ENCODE measurements at regions not wholly inside any gene's neighbourhood (a gene's known extent, or its start where the extent isn't known, plus 50 kb on each side); places are given as distances from the start of the nearest gene placed in this dataset.
"Not testable (repeated sequence)": the region's sequence is repeated elsewhere in the genome, so short reads cannot be mapped to it uniquely, and the experiment has no call there.

- Histone ChIP-seq H3K36me3 (no peaks in the 10 kb centered on the region), H3K4me3 (no peak overlapping the region), H3K27me3 (no peaks in the 10 kb centered on the region), H3K9me3 (no peaks in the 10 kb centered on the region)
- DNase-seq, result no peak
These were observed 513.0 kb downstream of the SOX6 start for GRCh38 chr11:15843309-15843872.

DNA sequence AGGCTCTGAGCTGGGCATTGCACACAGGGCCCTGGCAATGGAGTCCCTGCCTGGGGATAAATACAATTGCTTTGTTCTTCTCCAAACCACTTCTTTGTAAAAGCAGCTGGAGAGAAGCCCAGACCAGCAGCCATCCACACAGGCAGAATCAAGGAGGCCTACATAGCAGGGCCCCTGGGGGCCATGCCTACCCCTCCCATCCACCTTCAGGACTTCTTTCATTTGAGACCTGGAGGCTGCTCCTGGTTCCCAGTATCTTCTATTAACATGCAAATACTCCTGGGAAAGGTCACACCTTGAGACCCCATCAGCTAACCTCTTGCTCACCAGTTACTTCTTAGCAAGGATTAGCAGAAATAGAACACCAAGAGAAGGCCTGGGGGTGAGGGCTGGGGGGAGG is 511.1 kb downstream of the SOX6 start:
- Histone ChIP-seq H3K36me3 (no peaks in the 10 kb centered on the region), H3K27me3 (no peaks in the 10 kb centered on the region), H3K9me3 (no peaks in the 10 kb centered on the region), H3K4me3 (no peak overlapping the region)
- DNase-seq, result no peak

- no peaks in the 10 kb centered on the region for H3K9me3 ChIP-seq
- DNase-seq, result no peak
- H3K27me3 ChIP-seq, result no peaks in the 10 kb centered on the region
These were observed 507.6 kb downstream of the SOX6 start for GRCh38 chr11:15848631-15849168.

DNA sequence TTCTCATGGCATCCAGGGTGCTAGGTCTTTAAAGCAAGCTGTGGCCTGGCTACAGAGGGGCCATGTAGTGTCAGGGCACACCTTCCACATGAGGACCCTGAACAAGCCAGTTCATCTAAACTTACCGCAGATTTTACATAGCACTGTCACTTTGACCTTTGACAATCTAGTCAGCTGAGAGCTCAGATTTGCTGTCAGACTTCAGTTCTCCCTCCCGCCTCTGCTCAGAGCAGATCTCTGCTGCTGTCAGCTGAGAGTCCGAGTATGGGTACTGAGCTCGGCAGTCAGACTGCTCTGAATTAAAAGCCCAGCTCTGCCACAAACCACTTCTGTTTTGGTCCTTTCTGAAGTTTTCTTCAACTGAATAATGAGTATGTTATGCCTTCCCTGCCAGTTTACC is 507.1 kb downstream of the SOX6 start:
- Histone ChIP-seq H3K27me3 (no peaks in the 10 kb centered on the region), H3K36me3 (no peaks in the 10 kb centered on the region), H3K4me3 (no peak overlapping the region), H3K9me3 (no peaks in the 10 kb centered on the region)
- DNase-seq, result no peak

More at GRCh38 chr11:15848631-15849168, 507.6 kb downstream of the SOX6 start:
- Histone ChIP-seq H3K4me3 (no peak overlapping the region), H3K36me3 (no peaks in the 10 kb centered on the region)

DNA sequence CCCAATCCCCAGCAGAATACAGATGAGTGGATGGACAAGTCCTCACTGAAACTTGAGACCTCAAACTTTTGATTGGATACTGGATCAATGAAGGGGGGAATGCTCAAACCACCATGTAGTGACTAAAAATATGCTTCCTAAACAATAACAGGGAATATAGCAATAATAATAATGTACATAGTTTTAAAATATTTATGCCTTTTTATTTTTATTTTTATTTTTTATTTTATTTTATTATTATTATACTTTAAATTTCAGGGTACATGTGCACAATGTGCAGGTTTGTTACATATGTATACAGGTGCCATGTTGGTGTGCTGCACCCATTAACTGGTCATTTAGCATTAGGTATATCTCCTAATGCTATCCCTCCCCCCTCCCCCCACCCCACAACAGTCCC is 506.0 kb downstream of the SOX6 start:
- not testable (repeated sequence) for H3K9me3 ChIP-seq, H3K27me3 ChIP-seq, H3K4me3 ChIP-seq, H3K36me3 ChIP-seq, DNase-seq

GRCh38 chr11:15851051-15851498 is 505.3 kb downstream of the SOX6 start:
- H3K4me3 ChIP-seq, result no peak overlapping the region
- no peaks in the 10 kb centered on the region for H3K9me3 ChIP-seq
- DNase-seq, result no peak

DNA sequence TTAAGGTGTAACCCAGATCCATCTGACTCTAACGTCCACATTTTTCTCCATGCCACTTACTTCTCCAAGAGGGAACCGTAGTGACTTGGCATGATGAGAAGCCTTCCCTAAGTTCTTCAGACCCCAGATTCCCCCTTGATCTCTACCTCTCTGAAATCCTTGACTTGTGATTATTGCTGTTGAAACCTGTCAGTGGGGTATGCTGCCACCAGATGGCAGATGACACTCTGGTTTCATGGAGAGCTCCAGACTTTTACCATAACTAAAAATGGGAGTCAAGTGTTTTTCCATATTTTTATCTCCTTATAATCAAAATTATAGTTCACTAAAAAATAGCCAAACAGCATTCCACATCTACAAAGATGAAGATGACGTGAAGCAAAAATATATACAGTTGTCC is 504.2 kb downstream of the SOX6 start:
- no peaks in the 10 kb centered on the region for H3K27me3 ChIP-seq
- H3K9me3 ChIP-seq, result no peaks in the 10 kb centered on the region
- H3K36me3 ChIP-seq, result no peaks in the 10 kb centered on the region
- DNase-seq, result no peak
- no peak overlapping the region for H3K4me3 ChIP-seq

More at GRCh38 chr11:15851051-15851498, 505.3 kb downstream of the SOX6 start:
- Histone ChIP-seq H3K27me3 (no peaks in the 10 kb centered on the region), H3K36me3 (no peaks in the 10 kb centered on the region)

DNA sequence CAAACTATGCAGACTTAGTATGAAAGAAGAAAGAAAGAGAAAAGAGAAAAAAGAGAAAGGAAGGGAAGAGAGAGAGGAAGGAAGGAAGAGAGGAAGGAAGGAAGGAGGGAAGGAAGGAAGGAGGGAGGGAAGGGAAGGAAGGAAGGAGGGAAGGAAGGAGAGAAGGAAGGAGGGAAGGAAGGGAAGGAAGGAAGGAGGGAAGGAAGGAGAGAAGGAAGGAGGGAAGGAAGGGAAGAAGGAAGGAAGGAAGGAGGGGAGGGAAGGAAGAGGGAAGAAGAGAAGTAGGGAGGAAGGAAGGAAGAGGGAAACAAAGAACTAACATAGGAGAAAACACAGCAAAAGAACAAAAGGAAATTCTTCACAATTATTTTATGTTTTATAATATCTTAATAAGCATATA is 502.1 kb downstream of the SOX6 start:
- no peaks in the 10 kb centered on the region for H3K27me3 ChIP-seq
- no peak overlapping the region for H3K4me3 ChIP-seq
- DNase-seq, result no peak
- no peaks in the 10 kb centered on the region for H3K36me3 ChIP-seq
- H3K9me3 ChIP-seq, result no peaks in the 10 kb centered on the region

DNA sequence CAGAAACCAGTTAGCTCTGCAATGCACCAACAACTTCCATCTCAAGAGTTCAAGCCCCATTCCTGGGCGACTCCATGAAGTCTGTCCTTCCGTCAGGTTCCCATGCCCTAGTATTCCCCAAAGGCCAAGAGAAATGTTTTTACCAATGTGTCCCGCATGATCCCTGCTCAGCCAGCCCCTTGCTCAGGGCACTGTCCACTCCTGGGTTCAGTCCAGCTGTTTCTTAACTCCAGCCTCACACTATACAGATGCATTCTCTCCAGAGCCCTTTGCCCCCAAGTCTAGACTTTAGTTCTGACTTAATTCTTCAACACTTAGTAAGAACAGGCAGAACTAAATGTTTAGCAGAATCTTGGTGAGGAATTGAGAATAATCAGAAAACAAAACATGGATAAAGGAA is 497.5 kb downstream of the SOX6 start:
- Histone ChIP-seq H3K36me3 (no peaks in the 10 kb centered on the region), H3K4me3 (no peak overlapping the region), H3K9me3 (no peaks in the 10 kb centered on the region), H3K27me3 (no peaks in the 10 kb centered on the region)
- no peak for DNase-seq

DNA sequence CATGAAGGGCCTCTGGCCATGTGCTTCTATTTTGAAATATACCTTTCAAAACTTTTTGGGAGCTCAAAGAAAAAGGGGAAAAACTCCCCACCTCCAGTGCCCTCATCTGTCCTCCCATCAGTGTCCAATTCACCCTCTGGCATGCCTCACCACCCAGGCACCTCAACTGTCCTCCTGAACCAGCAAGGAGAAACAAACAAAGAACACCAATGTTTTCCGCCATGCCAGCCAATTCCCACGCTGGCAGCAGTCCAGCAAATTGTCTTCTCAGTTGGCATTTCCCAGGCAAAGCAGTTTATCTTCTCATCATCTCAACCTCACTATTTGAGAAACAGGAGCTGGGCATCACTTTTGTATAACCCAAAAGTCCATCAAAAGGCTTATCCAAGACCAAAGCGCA is 496.9 kb downstream of the SOX6 start:
- DNase-seq, result no peak
- H3K9me3 ChIP-seq, result no peaks in the 10 kb centered on the region
- no peak overlapping the region for H3K4me3 ChIP-seq
- H3K27me3 ChIP-seq, result no peaks in the 10 kb centered on the region
- H3K36me3 ChIP-seq, result no peaks in the 10 kb centered on the region

DNA sequence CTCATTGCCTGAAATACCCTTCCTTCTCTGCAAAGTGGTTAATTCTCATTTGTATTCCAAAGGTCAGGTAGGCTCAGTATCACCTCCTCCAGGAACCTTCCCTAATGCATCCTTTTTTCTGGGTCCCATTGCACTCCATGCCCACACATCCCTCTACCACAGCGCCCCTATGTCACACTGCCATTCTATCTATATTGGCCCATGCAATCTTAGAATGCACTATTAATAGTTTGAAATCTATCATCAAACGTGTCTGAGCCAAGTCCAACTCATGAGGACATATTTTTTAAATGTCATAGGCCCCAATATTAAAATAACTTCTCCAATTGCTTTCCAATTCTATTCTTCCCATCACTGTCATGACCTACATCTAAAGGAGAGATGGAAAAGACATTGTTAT is 495.1 kb downstream of the SOX6 start:
- H3K36me3 ChIP-seq, result no peaks in the 10 kb centered on the region
- no peaks in the 10 kb centered on the region for H3K27me3 ChIP-seq
- no peak for DNase-seq
- no peaks in the 10 kb centered on the region for H3K9me3 ChIP-seq
- no peak overlapping the region for H3K4me3 ChIP-seq

- Histone ChIP-seq H3K4me3 (no peak overlapping the region), H3K27me3 (no peaks in the 10 kb centered on the region), H3K36me3 (no peaks in the 10 kb centered on the region), H3K9me3 (no peaks in the 10 kb centered on the region)
- DNase-seq, result no peak
These were observed 492.9 kb downstream of the SOX6 start for GRCh38 chr11:15863411-15863810.

- H3K27me3 ChIP-seq, result no peaks in the 10 kb centered on the region
- DNase-seq, result no peak
- H3K36me3 ChIP-seq, result no peaks in the 10 kb centered on the region
- no peaks in the 10 kb centered on the region for H3K9me3 ChIP-seq
- H3K4me3 ChIP-seq, result no peak overlapping the region
These were observed 492.1 kb downstream of the SOX6 start for GRCh38 chr11:15864026-15864805.

- DNase-seq, result no peak
- Histone ChIP-seq H3K9me3 (no peaks in the 10 kb centered on the region), H3K36me3 (no peaks in the 10 kb centered on the region), H3K27me3 (no peaks in the 10 kb centered on the region), H3K4me3 (no peak overlapping the region)
These were observed 490.9 kb downstream of the SOX6 start for GRCh38 chr11:15865212-15865987.

GRCh38 chr11:15867871-15868270 is 488.5 kb downstream of the SOX6 start:
- Histone ChIP-seq H3K36me3 (no peaks in the 10 kb centered on the region), H3K9me3 (no peaks in the 10 kb centered on the region), H3K27me3 (no peaks in the 10 kb centered on the region), H3K4me3 (no peak overlapping the region)
- no peak for DNase-seq

DNA sequence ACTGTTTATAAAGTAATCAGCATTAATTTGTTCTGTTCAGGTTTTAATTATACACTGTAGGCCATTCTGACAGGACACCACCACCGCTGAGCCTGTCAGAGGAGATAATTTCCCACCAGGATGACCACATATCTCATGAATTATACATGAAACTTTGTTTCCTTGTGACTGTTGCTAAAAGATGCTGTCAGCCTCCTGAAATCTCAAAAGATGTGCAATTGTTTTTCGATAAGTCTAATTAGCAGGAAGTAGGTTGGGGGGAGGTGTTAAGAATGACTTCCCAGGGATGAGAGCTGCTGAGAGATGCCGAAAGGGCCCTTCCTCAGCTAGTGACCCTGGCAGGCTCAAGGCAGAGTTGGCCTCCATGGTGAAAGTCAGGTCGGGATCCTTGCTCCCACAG is 485.4 kb downstream of the SOX6 start:
- no peak for DNase-seq
- Histone ChIP-seq H3K27me3 (no peaks in the 10 kb centered on the region), H3K36me3 (no peaks in the 10 kb centered on the region), H3K9me3 (no peaks in the 10 kb centered on the region), H3K4me3 (no peak overlapping the region)

DNA sequence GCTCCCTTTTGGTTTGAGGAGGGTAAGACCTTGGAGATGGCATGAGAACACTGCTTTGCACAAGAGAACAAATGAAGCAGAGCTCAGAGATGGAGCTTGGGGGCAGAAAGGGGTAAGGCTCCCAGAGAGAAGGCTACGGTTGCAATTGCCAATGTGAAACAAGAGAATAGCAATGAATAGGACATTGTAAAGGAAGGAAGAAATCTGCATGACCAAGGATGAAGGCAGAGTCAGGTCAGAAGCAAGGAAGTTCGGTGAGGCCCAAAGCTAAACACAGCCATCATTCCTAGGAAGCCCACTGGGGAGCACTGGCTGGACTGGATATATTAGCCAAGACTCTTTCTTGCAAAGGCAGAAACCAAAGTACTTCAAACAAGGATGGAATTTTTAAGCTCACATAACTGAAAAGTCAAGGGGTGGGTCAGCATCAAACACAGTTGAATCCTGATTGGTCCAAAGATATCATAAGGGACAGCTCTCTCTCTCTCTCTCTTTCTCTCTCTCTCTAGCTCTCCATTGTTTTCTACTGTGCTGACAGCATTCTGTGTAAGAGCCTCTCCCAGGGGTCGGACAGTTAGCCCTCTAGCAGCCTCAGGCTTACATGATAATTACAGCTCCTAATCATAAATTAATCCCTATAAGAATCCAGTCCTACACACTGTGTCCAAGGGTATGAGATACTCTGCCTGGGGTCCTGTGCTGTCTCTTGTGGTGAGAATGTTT is 484.3 kb downstream of the SOX6 start:
- DNase-seq, result no peak
- H3K27me3 ChIP-seq, result no peaks in the 10 kb centered on the region
- no peaks in the 10 kb centered on the region for H3K36me3 ChIP-seq
- no peak overlapping the region for H3K4me3 ChIP-seq
- no peaks in the 10 kb centered on the region for H3K9me3 ChIP-seq

All from MG63 (cell line).